H9 (cell line): ENCODE measurements at regions not wholly inside any gene's neighbourhood (a gene's known extent, or its start where the extent isn't known, plus 50 kb on each side); places are given as distances from the start of the nearest gene placed in this dataset.

Experiments
- DNase-seq: peaks from one replicate; pipeline ENCODE4 v3.0.0-alpha.2; 2017
- H2AFZ ChIP-seq: one replicate; pipeline ENCODE4 v1.6.1; 2013; ENCODE audit warnings: mild to moderate bottlenecking, low read length, control low read depth, moderate library complexity
- H2AK5ac ChIP-seq: 2 replicates; pipeline ENCODE4 v1.6.1; 2013; ENCODE audit warnings: low read length, control low read depth, mixed read lengths; ENCODE audit not compliant: insufficient read length
- H2BK120ac ChIP-seq: one replicate; pipeline ENCODE4 v1.6.1; 2013; ENCODE audit warnings: low read depth, mild to moderate bottlenecking, low read length, control low read depth, inconsistent platforms; ENCODE audit not compliant: poor library complexity, severe bottlenecking
- H2BK12ac ChIP-seq: 2 replicates; pipeline ENCODE4 v1.6.1; 2013; ENCODE audit warnings: low read length, control low read depth, mixed read lengths, low read depth; ENCODE audit not compliant: insufficient read length
- H2BK15ac ChIP-seq: 2 replicates; pipeline ENCODE4 v1.6.1; 2013; ENCODE audit warnings: low read depth, low read length, control low read depth
- H2BK20ac ChIP-seq: one replicate; pipeline ENCODE4 v1.6.1; 2013; ENCODE audit warnings: low read depth, mild to moderate bottlenecking, low read length, control low read depth, inconsistent platforms; ENCODE audit not compliant: poor library complexity, severe bottlenecking
- H2BK5ac ChIP-seq: 2 replicates; pipeline ENCODE4 v1.6.1; 2013; ENCODE audit warnings: low read length, control low read depth, mixed read lengths; ENCODE audit not compliant: insufficient read length
- H3K14ac ChIP-seq: 2 replicates; pipeline ENCODE4 v1.6.1; 2013; ENCODE audit warnings: low read length, control low read depth; ENCODE audit not compliant: insufficient read depth
- H3K18ac ChIP-seq: 2 replicates; pipeline ENCODE4 v1.6.1; 2013; ENCODE audit warnings: low read depth, mild to moderate bottlenecking, mixed read lengths, low read length, control low read depth; ENCODE audit not compliant: insufficient read length
- H3K23ac ChIP-seq: 2 replicates; pipeline ENCODE4 v1.6.1; 2013; ENCODE audit warnings: low read length, control low read depth, mixed read lengths, low read depth; ENCODE audit not compliant: insufficient read length
- H3K23me2 ChIP-seq: 2 replicates; pipeline ENCODE4 v1.6.1; 2013; ENCODE audit warnings: low read depth, mild to moderate bottlenecking, mixed read lengths, low read length, control low read depth; ENCODE audit not compliant: insufficient read length, poor library complexity, severe bottlenecking
- H3K27ac ChIP-seq: 2 replicates; pipeline ENCODE4 v1.5.1; 2013; ENCODE audit warnings: low read length, control low read depth, mixed read lengths, low read depth; ENCODE audit not compliant: insufficient read length
- H3K27me3 ChIP-seq: 2 replicates; pipeline ENCODE4 v1.6.1; 2013; ENCODE audit warnings: low read length, control low read depth, inconsistent platforms; ENCODE audit not compliant: insufficient read depth
- H3K4ac ChIP-seq: 2 replicates; pipeline ENCODE4 v1.6.1; 2013; ENCODE audit warnings: low read depth, mild to moderate bottlenecking, control low read depth, inconsistent platforms, low read length, moderate library complexity
- H3K4me1 ChIP-seq: 2 replicates; pipeline ENCODE4 v1.6.1; 2013; ENCODE audit warnings: low read length, control low read depth, inconsistent platforms; ENCODE audit not compliant: insufficient read depth
- H3K4me2 ChIP-seq: 2 replicates; pipeline ENCODE4 v1.6.1; 2013; ENCODE audit warnings: low read length, control low read depth, mixed read lengths; ENCODE audit not compliant: insufficient read length, insufficient read depth
- H3K56ac ChIP-seq: 2 replicates; pipeline ENCODE4 v1.6.1; 2013; ENCODE audit warnings: low read depth, mild to moderate bottlenecking, mixed read lengths, low read length, control low read depth; ENCODE audit not compliant: insufficient read length
- H3K79me1 ChIP-seq: 2 replicates; pipeline ENCODE4 v1.6.1; 2013; ENCODE audit warnings: low read depth, mild to moderate bottlenecking, moderate library complexity, low read length, control low read depth, inconsistent platforms; ENCODE audit not compliant: insufficient read depth, poor library complexity, severe bottlenecking
- H3K79me2 ChIP-seq: 2 replicates; pipeline ENCODE4 v1.6.1; 2013; ENCODE audit warnings: low read length, control low read depth, inconsistent platforms; ENCODE audit not compliant: insufficient read depth
- H3K9ac ChIP-seq: 2 replicates; pipeline ENCODE4 v1.6.1; 2013; ENCODE audit warnings: low read length, control low read depth, mixed read lengths; ENCODE audit not compliant: insufficient read length; ENCODE audit errors: extremely low read depth
- H3K9me3 ChIP-seq: one replicate; pipeline ENCODE4 v1.6.1; 2013; ENCODE audit warnings: low read depth, low read length, inconsistent platforms; ENCODE audit not compliant: control insufficient read depth
- H3T11ph ChIP-seq: one replicate; pipeline ENCODE4 v1.6.1; 2013; ENCODE audit warnings: mild to moderate bottlenecking, low read length, control low read depth, inconsistent platforms
- H4K20me1 ChIP-seq: one replicate; pipeline ENCODE4 v1.6.1; 2013; ENCODE audit not compliant: control insufficient read depth, insufficient read length, insufficient read depth
- H4K5ac ChIP-seq: 2 replicates; pipeline ENCODE4 v1.6.1; 2013; ENCODE audit warnings: low read depth, mild to moderate bottlenecking, mixed read lengths, low read length, control low read depth; ENCODE audit not compliant: insufficient read length
- H4K8ac ChIP-seq: replicated peaks from 2 replicates; pipeline ENCODE4 v1.6.1; 2013; ENCODE audit warnings: low read length, control low read depth, mixed read lengths, low read depth; ENCODE audit not compliant: insufficient read length
- H4K91ac ChIP-seq: 2 replicates; pipeline ENCODE4 v1.6.1; 2013; ENCODE audit warnings: low read depth, mild to moderate bottlenecking, moderate library complexity, mixed read lengths, low read length, control low read depth; ENCODE audit not compliant: insufficient read length
- H3K27ac Mint-ChIP-seq, 3 experiments: 2 replicates in 2 of 3; 3 replicates in 1 of 3; pipeline ENCODE4 v1.8.0; 2020 to 2021; ENCODE audit warnings: mixed read lengths in 3 of 3, mild to moderate bottlenecking in 1 of 3, moderate library complexity in 1 of 3
- H3K27me3 Mint-ChIP-seq: 2 replicates; pipeline ENCODE4 v1.8.0; 2021; ENCODE audit warnings: low read depth, mild to moderate bottlenecking, moderate library complexity, mixed read lengths
- H3K36me3 Mint-ChIP-seq, 3 experiments: 2 replicates in 2 of 3; 3 replicates in 1 of 3; pipeline ENCODE4 v1.8.0; 2020 to 2021; ENCODE audit warnings: low read depth in 3 of 3, mixed read lengths in 3 of 3; ENCODE audit not compliant: insufficient read depth in 1 of 3
- H3K4me1 Mint-ChIP-seq, 2 experiments: 2 replicates each; pipeline ENCODE4 v1.8.0; 2020; ENCODE audit warnings: mixed read lengths in 2 of 2
- H3K4me3 Mint-ChIP-seq, 2 experiments: 2 replicates in 1 of 2; 3 replicates in 1 of 2; pipeline ENCODE4 v1.8.0; 2020 to 2021; ENCODE audit warnings: mild to moderate bottlenecking in 2 of 2, mixed read lengths in 2 of 2, moderate library complexity in 1 of 2
- H3K9me3 Mint-ChIP-seq, 2 experiments: 2 replicates in 1 of 2; 3 replicates in 1 of 2; pipeline ENCODE4 v1.8.0; 2020; ENCODE audit warnings: mild to moderate bottlenecking in 2 of 2, mixed read lengths in 2 of 2, moderate library complexity in 1 of 2
- CTCF ChIP-seq: fragments of 200-600 bp; sonication (generic); conservative IDR thresholded peaks from 3 replicates; pipeline ENCODE4 v1.8.0; 2021; ENCODE audit warnings: antibody characterized with exemption, mild to moderate bottlenecking
- WGBS: extraction: QIAGEN DNeasy Blood & Tissue Kit; methylation state at CpG from one replicate; pipeline ENCODE4 v1.1.7; 2013; ENCODE audit warnings: missing lambda C conversion rate, low lambda C conversion rate, mixed read lengths; ENCODE audit not compliant: insufficient read length; ENCODE audit errors: extremely low coverage; 5-methylcytosine and 5-hydroxymethylcytosine counted together

GRCh38 chr4:178349601-178350000 is 907.4 kb upstream of the AGA start:
- H3K9me3 Mint-ChIP-seq: no peaks in the 10 kb centered on the region
- H3K4me1 Mint-ChIP-seq: no peaks in the 10 kb centered on the region; a peak in 1 of 4 replicates
- no peak overlapping the region for H2BK12ac ChIP-seq
- no peak overlapping the region for H3K4me2 ChIP-seq
- no peak overlapping the region for H3T11ph ChIP-seq
- H3K18ac ChIP-seq: no peak overlapping the region
- TF ChIP-seq CTCF: no peak
- no peaks in the 10 kb centered on the region for H3K27me3 Mint-ChIP-seq
- no peak overlapping the region for H2BK5ac ChIP-seq
- no peak overlapping the region for H2BK20ac ChIP-seq
- no peak overlapping the region for H3K27ac ChIP-seq
- no peaks in the 10 kb centered on the region for H4K20me1 ChIP-seq
- H3K36me3 Mint-ChIP-seq: no peaks in the 10 kb centered on the region
- H3K9me3 ChIP-seq: no peaks in the 10 kb centered on the region
- H3K27ac Mint-ChIP-seq: no peak overlapping the region
- H3K9ac ChIP-seq: no peak overlapping the region
- H3K14ac ChIP-seq: no peak overlapping the region
- no peaks in the 10 kb centered on the region for H3K79me1 ChIP-seq
- no peak overlapping the region for H3K23ac ChIP-seq
- no peak overlapping the region for H4K91ac ChIP-seq
- H3K79me2 ChIP-seq: no peaks in the 10 kb centered on the region
- H2BK15ac ChIP-seq: no peak overlapping the region
- no peak overlapping the region for H4K8ac ChIP-seq
- H2BK120ac ChIP-seq: no peak overlapping the region
- H3K4me1 ChIP-seq: no peaks in the 10 kb centered on the region
- no peak for DNase-seq
- WGBS: no CpG with 5 or more reads among the region's 4 CpGs
- no peak overlapping the region for H3K4me3 Mint-ChIP-seq
- H3K56ac ChIP-seq: no peak overlapping the region
- no peak overlapping the region for H3K4ac ChIP-seq
- H3K23me2 ChIP-seq: no peaks in the 10 kb centered on the region
- H2AFZ ChIP-seq: no peak overlapping the region
- H3K27me3 ChIP-seq: no peaks in the 10 kb centered on the region
- H4K5ac ChIP-seq: no peak overlapping the region
- H2AK5ac ChIP-seq: no peak overlapping the region
